ENCODE measurements at regions not wholly inside any gene's neighbourhood (a gene's known extent, or its start where the extent isn't known, plus 50 kb on each side); places are given as distances from the start of the nearest gene placed in this dataset.

GRCh38 chr9:71233646-71234045, 112.2 kb upstream of the TRPM3 start:
- no peak for TF ChIP-seq POLR2A (IDR thresholded peaks at IDR 0.05; ENCODE audit: low read depth, low read length)
- no peak for TF ChIP-seq POLR2AphosphoS5 (IDR thresholded peaks at IDR 0.05; ENCODE audit: low read depth, low read length)
- TF ChIP-seq TAF1 (IDR thresholded peaks at IDR 0.05; ENCODE audit: low read depth, low read length), result no peak
- TF ChIP-seq PAX5 (IDR thresholded peaks at IDR 0.05; ENCODE audit: insufficient read depth, low read length, severe bottlenecking), result no peak
- TF ChIP-seq SPI1 (IDR thresholded peaks at IDR 0.05; ENCODE audit: low read depth, low read length), result no peak

Measured in GM12891 (cell line).